HG03442 (cell line): ENCODE measurements at regions not wholly inside any gene's neighbourhood (a gene's known extent, or its start where the extent isn't known, plus 50 kb on each side); places are given as distances from the start of the nearest gene placed in this dataset.
"Not testable (repeated sequence)": the region's sequence is repeated elsewhere in the genome, so short reads cannot be mapped to it uniquely, and the experiment has no call there.

ENCODE experiments used
- ATAC-seq: cut with Tn5 transposase; IDR thresholded peaks from one replicate; pipeline ENCODE4 v1.9.1; 2021; ENCODE audit warnings: mild to moderate bottlenecking, moderate library complexity; ENCODE audit not compliant: unreplicated experiment

DNA sequence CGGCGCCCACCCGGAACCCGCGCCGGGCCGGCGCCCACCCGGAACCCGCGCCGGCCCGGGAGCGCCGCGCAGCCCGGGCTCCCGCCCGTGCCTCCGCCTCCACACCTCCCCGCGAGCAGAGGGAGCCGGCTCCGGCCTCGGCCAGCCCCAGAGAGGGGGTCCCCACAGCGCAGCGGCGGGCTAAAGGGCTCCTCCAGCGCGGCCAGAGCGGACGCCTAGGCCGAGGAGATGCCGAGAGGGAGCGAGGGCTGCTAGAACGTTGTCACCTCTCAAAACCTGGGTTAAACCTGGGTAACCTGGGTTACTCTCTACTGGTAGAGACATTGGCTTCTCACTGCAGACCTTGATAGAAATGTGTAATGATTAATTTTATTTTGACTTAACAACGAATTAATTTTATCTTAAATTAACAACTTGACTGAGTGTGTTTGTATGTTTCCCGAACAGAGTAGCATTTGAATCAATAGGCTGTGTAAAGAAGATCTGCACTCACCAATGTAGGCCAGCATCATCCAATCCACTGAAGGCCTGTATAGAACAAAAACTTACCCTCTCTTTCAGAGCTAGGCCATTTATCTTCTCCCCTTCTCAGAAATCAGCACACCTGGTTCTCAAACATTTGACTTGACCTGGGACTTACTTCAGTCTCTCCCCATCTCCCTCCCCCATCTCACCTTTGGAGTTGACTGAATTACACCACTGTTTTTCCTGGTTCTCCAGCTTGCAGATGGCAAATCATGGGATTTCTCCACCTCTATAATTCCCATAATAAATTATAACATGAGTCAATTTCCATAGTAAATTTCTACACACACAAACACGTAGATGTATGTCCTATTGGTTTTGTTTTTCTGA, 242.7 kb downstream of the ASXL3 start:
- no peak for ATAC-seq

DNA sequence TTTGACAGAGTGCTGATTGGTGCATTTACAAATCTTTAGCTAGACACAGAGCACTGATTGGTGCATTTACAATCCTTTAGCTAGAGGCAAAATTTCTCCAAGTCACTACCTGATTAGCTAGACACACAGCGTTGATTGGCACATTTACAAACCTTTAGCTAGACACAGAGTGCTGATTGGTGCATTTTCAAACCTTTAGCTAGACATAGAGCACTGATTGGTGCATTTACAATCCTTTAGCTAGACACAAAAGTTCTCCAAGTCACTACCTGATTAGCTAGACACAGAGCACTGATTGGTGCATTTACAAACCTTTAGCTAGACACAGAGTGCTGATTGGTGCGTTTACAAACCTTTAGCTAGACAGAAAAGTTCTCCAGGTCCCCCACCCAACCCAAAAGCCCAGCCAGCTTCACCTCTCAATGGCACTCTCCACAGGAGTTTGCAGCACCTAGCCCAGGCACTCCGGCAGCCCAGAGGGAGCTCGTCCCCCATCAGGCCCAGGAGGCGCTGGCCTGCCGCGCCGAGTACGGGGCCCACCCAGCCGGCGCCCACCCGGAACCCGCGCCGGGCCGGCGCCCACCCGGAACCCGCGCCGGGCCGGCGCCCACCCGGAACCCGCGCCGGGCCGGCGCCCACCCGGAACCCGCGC, 241.8 kb downstream of the ASXL3 start:
- not testable (repeated sequence) for ATAC-seq

DNA sequence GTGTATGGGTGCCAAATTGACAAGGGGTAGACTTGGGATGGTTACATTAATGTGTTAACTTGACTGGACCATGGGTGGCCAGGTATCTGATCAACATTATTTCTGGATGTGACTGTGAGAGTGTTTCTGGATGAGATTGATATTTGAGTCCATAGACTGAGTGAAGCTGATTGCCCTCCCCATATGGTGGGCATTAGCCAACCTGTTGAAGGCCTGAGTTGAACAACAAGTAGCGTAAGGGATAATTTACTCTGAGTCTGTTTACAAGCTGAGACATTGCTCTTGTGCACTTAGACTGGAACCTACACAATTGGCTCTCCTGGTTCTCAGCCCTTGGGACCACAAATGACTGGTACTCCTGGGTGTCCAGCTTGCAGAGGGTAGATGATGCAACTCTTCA, 240.1 kb downstream of the ASXL3 start:
- ATAC-seq = no peak

DNA sequence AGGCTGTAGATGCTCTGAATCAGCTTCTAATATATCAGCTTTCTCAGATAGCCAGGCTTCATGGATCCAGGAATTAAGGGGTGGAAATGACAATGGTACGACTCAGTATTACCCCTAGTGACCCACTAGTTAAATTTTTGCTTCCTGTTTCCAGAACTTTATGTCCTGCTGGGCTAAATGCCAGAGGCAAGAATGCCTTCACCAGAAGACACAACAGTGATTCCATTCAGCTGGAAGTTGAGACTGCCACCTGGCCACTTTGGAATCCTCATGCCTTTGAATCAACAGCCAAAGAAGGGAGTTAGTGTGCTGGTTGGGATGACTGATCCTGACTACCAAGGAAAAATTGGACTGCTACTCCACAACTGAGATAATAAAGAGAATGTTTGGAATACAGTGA, 239.1 kb downstream of the ASXL3 start:
- ATAC-seq = no peak

GRCh38 chr18:33814546-33814945, 236.5 kb downstream of the ASXL3 start:
- no peak for ATAC-seq

DNA sequence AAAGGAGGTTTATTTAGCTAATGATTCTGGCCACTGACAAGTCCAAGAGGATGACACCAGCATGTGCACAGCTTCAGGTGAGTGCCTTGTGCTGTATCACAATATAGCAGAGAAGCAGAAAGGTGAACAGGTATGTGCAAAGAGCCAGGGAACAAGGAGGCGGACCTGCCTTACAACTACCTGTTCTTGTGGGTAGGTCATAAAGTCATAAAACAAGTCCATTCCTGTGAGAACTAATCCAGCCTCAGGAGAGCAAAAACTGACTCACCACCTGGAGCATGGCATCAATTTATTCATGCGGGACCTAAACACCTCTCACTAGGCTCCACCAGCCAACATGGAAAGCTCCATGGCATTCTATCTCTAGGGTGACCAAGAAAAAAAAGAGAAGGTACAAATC, 234.2 kb downstream of the ASXL3 start:
- no peak for ATAC-seq

DNA sequence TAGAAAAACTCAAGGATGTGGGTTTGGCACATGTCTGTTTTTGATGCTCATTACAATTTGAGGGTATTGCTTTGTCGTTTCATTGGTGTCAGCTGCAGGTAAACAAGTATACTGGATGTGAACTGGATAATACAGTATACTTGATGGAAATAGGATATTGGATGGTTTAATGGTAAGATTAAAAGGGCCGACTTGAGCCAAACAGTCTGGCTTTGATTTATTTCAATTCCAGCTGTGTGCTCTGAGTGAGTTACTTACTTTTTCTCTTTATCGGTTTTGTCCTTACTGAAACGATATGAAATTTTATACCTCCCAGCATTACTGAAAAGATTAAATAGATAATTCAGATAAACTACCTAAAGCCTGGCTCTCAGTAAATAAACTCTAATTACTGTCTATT, 227.6 kb downstream of the ASXL3 start:
- no peak for ATAC-seq

GRCh38 chr18:33804258-33804657, 226.2 kb downstream of the ASXL3 start:
- no peak for ATAC-seq

DNA sequence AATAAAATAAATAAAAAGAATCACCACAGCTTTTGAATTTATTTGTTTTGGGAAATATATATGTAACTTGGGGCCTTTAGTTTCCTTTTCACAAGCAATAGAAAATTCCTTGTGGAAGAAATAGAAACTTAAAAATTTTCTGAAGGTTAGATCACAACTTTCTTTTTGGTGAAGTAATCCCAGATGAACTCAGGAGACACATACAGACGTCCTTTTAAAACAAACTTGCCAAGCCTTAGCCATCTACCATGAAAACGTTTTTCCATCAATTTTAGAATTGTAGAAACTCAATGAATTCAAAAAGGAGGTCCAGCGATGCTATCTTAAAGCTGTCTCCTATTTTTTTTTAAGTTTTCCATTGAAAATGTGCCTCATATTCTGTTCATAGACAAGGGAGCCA, 225.6 kb downstream of the ASXL3 start:
- no peak for ATAC-seq

DNA sequence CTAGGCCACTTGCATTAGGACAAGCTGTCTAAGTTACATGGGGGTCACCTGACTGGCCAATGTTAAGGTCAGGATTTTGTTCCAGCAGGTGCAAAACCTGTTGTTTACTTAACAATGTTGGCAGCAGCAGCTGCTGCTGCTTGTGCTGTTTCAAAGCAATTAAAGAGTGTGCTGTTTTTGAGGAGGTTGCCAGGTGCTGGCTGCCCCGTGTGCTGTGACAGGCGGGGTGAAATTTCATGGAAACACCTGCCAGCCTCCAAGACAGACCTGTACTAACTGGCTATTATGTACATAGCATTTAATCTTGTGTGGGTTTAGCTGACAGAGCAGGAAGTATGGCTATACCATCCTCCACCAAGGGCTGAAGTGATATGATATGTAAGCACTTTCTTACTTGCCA, 224.9 kb downstream of the ASXL3 start:
- ATAC-seq = no peak
